Prostate gland (tissue), 2 donors: ENCODE measurements at regions not wholly inside any gene's neighbourhood (a gene's known extent, or its start where the extent isn't known, plus 50 kb on each side); places are given as distances from the start of the nearest gene placed in this dataset.

Experiments
- POLR2A ChIP-seq: fragments of 450-650 bp; IDR thresholded peaks from one replicate; pipeline ENCODE4 v1.6.1; 2016; ENCODE audit warnings: antibody characterized with exemption, mild to moderate bottlenecking
- TF ChIP-seq, protein P1 (sequence below), 4 experiments: fragments of 200-600 bp in 2 of 4; fragments of 450-650 bp in 2 of 4; sonication (generic) in 2 of 4; IDR thresholded peaks; 1 replicate in 3 of 4; 2 replicates in 1 of 4; pipeline ENCODE4 v1.5.1; 2016 to 2019; ENCODE audit warnings: antibody characterized with exemption in 4 of 4, mild to moderate bottlenecking in 2 of 4, moderate library complexity in 2 of 4

DNA sequence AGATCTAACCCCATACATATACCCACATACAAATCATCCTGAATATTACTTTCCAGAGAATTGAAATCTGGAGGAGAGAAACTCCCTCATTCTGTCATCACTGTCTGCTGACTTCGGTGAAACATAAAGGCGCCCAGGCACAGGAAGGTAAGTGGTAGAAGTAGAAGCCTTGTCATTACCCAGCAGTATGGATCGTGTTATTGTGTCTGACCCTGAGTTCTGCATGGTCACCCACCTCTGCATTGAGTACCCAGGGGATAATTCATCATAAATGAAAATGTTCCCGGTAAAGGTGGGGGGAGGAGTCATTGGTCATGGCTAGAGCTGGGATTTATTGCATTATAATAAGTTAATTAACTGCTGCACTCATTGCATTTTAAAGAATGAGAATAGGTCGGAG, 342.6 kb upstream of the PKN2 start:
- TF ChIP-seq POLR2A = no peak
- TF ChIP-seq, protein P1, sequence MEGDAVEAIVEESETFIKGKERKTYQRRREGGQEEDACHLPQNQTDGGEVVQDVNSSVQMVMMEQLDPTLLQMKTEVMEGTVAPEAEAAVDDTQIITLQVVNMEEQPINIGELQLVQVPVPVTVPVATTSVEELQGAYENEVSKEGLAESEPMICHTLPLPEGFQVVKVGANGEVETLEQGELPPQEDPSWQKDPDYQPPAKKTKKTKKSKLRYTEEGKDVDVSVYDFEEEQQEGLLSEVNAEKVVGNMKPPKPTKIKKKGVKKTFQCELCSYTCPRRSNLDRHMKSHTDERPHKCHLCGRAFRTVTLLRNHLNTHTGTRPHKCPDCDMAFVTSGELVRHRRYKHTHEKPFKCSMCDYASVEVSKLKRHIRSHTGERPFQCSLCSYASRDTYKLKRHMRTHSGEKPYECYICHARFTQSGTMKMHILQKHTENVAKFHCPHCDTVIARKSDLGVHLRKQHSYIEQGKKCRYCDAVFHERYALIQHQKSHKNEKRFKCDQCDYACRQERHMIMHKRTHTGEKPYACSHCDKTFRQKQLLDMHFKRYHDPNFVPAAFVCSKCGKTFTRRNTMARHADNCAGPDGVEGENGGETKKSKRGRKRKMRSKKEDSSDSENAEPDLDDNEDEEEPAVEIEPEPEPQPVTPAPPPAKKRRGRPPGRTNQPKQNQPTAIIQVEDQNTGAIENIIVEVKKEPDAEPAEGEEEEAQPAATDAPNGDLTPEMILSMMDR (IDR thresholded peaks at IDR 0.05) = no peak
